HEK293T (cell line): ENCODE measurements at regions not wholly inside any gene's neighbourhood (a gene's known extent, or its start where the extent isn't known, plus 50 kb on each side); places are given as distances from the start of the nearest gene placed in this dataset.

Experiments
- ARNT ChIP-seq: fragments of 450-650 bp; IDR thresholded peaks from 2 replicates; pipeline ENCODE4 v1.6.1; 2017; ENCODE audit warnings: mild to moderate bottlenecking
- BHLHE40 ChIP-seq: fragments of 450-650 bp; IDR thresholded peaks from 2 replicates; pipeline ENCODE4 v1.6.1; 2016; ENCODE audit warnings: mild to moderate bottlenecking, moderate library complexity, borderline replicate concordance
- CTBP1 ChIP-seq: fragments of 450-650 bp; IDR thresholded peaks from 2 replicates; pipeline ENCODE4 v1.6.1; 2016; ENCODE audit warnings: borderline replicate concordance
- ELF4 ChIP-seq: fragments of 450-650 bp; IDR thresholded peaks from 2 replicates; pipeline ENCODE4 v1.6.1; 2017; ENCODE audit warnings: antibody characterized with exemption
- FOXK2 ChIP-seq: fragments of 450-650 bp; IDR thresholded peaks from 2 replicates; pipeline ENCODE4 v1.6.1; 2016; ENCODE audit warnings: mild to moderate bottlenecking
- FOXM1 ChIP-seq: fragments of 450-650 bp; IDR thresholded peaks from 2 replicates; pipeline ENCODE4 v1.6.1; 2017; ENCODE audit warnings: mild to moderate bottlenecking, borderline replicate concordance
- HDGF ChIP-seq: fragments of 450-650 bp; IDR thresholded peaks from 2 replicates; pipeline ENCODE4 v1.6.1; 2017; ENCODE audit warnings: antibody characterized with exemption, borderline replicate concordance
- LEF1 ChIP-seq: fragments of 450-650 bp; IDR thresholded peaks from 2 replicates; pipeline ENCODE4 v1.6.1; 2017; ENCODE audit warnings: mild to moderate bottlenecking, borderline replicate concordance
- SP1 ChIP-seq: fragments of 450-650 bp; IDR thresholded peaks from 2 replicates; pipeline ENCODE4 v1.6.1; 2017
- TARDBP ChIP-seq: fragments of 450-650 bp; IDR thresholded peaks from 2 replicates; pipeline ENCODE4 v1.6.1; 2016
- ZNF384 ChIP-seq: fragments of 450-650 bp; IDR thresholded peaks from 2 replicates; pipeline ENCODE4 v1.6.1; 2016

- TF ChIP-seq ZNF384 (no peak), FOXM1 (no peak), SP1 (no peak), BHLHE40 (no peak), ARNT (no peak), FOXK2 (no peak), LEF1 (no peak), ELF4 (no peak), TARDBP (no peak), HDGF (no peak), CTBP1 (no peak)
Observed at GRCh38 chr6:48837744-48838143, 625.3 kb downstream of the MMUT start.
